Activated CD8-positive, alpha-beta memory T cell treated with anti-CD3 and anti-CD28 coated beads, Interleukin-2, amount 10 ng/mL, durations not matched to agents 7 days and 5 days (primary cell): ENCODE measurements at regions not wholly inside any gene's neighbourhood (a gene's known extent, or its start where the extent isn't known, plus 50 kb on each side); places are given as distances from the start of the nearest gene placed in this dataset.
"Not testable (repeated sequence)": the region's sequence is repeated elsewhere in the genome, so short reads cannot be mapped to it uniquely, and the experiment has no call there.

Experiments used
- ATAC-seq: fragments of 150-1000 bp; cut with Tn5 transposase; one replicate; pipeline ENCODE4 v1.10.0; 2021; ENCODE audit warnings: moderate library complexity
- CTCF ChIA-PET: fragments of 350-600 bp; sonication (Branson Sonifier 250); formaldehyde crosslinking; loops from one replicate; lab custom pipeline; 2021; ENCODE audit warnings: antibody characterized with exemption; lab: Charles Lee
- DNase-seq: peaks from one replicate; pipeline ENCODE4 v3.0.0-alpha.2; 2020
- H3K27ac Mint-ChIP-seq: one replicate; pipeline ENCODE4 v1.8.0; 2021; ENCODE audit warnings: mild to moderate bottlenecking, mixed read lengths
- H3K27me3 Mint-ChIP-seq: one replicate; pipeline ENCODE4 v1.8.0; 2021; ENCODE audit warnings: mixed read lengths
- H3K36me3 Mint-ChIP-seq: one replicate; pipeline ENCODE4 v1.8.0; 2021; ENCODE audit warnings: mild to moderate bottlenecking, mixed read lengths
- H3K4me1 Mint-ChIP-seq: one replicate; pipeline ENCODE4 v1.8.0; 2021; ENCODE audit warnings: mixed read lengths
- H3K4me3 Mint-ChIP-seq: one replicate; pipeline ENCODE4 v1.8.0; 2021; ENCODE audit warnings: mild to moderate bottlenecking, moderate library complexity, mixed read lengths
- H3K9me3 Mint-ChIP-seq: one replicate; pipeline ENCODE4 v1.8.0; 2022; ENCODE audit warnings: low read depth, mixed read lengths

DNA sequence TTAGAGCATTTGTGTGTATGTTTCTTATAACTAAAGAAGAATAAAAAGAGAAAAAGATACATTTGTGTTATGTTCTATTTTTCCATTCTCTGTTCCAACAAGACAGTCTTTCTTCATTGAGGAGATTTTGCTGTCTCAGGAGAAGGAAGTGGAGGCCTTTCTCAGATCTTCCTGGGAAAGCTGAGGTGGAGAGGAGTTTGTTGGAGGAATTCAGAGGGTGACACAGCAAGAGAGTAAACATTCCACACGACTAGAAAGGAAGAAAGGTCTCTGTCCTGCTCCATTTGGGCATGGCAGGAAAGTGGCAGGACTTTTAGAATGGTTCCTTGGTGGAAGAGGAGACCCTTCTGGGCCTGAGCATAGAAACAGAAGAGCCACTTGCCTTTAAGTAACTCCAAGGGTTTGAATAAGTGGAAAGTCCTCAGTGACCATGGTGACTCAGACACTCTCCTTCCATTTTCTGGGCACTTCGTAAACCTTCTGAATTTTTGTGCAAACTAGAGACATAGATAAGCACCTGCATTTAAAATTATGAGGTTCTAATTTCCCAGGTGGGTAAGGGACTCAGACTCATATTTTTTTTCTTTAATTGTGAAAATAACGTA, 52.3 kb upstream of the COL5A2 start:
- ATAC-seq (no peak), DNase-seq (no peak)
- Mint-ChIP-seq H3K9me3 (no peaks in the 10 kb centered on the region), H3K27me3 (no peaks in the 10 kb centered on the region), H3K4me3 (no peak overlapping the region), H3K4me1 (peaks cover 5% of the 10 kb centered on the region), H3K27ac (no peak overlapping the region), H3K36me3 (no peaks in the 10 kb centered on the region)
- CTCF ChIA-PET = no interaction called here

GRCh38 chr2:189232759-189233406, 53.3 kb upstream of the COL5A2 start:
- Mint-ChIP-seq H3K27me3 (no peaks in the 10 kb centered on the region), H3K36me3 (no peaks in the 10 kb centered on the region), H3K4me1 (peaks cover 5% of the 10 kb centered on the region), H3K27ac (no peak overlapping the region), H3K4me3 (no peak overlapping the region), H3K9me3 (no peaks in the 10 kb centered on the region)
- CTCF ChIA-PET = interaction anchor here (1.4 kb wide), 1 partner anchor 21 kb away, joined by 3 read pairs; no protein-coding TSS in a partner anchor
- DNase-seq (no peak), ATAC-seq (no peak)

- H3K9me3 Mint-ChIP-seq = no peaks in the 10 kb centered on the region
- no peak for DNase-seq
- ATAC-seq = no peak
- peaks cover 5% of the 10 kb centered on the region for H3K4me1 Mint-ChIP-seq
- H3K27me3 Mint-ChIP-seq = no peaks in the 10 kb centered on the region
- no peak overlapping the region for H3K27ac Mint-ChIP-seq
- no peaks in the 10 kb centered on the region for H3K36me3 Mint-ChIP-seq
- CTCF ChIA-PET = interaction anchor here (1.4 kb wide), 1 partner anchor 21 kb away, joined by 3 read pairs; no protein-coding TSS in a partner anchor
- no peak overlapping the region for H3K4me3 Mint-ChIP-seq
Measured at GRCh38 chr2:189233527-189233926, 54.0 kb upstream of the COL5A2 start.

GRCh38 chr2:189234991-189235390, 55.4 kb upstream of the COL5A2 start:
- no peaks in the 10 kb centered on the region for H3K36me3 Mint-ChIP-seq
- no peak overlapping the region for H3K27ac Mint-ChIP-seq
- no peak for ATAC-seq
- no peaks in the 10 kb centered on the region for H3K9me3 Mint-ChIP-seq
- H3K27me3 Mint-ChIP-seq = no peaks in the 10 kb centered on the region
- H3K4me1 Mint-ChIP-seq = peaks cover 5% of the 10 kb centered on the region
- no peak for DNase-seq
- no peak overlapping the region for H3K4me3 Mint-ChIP-seq
- CTCF ChIA-PET = no interaction called here

DNA sequence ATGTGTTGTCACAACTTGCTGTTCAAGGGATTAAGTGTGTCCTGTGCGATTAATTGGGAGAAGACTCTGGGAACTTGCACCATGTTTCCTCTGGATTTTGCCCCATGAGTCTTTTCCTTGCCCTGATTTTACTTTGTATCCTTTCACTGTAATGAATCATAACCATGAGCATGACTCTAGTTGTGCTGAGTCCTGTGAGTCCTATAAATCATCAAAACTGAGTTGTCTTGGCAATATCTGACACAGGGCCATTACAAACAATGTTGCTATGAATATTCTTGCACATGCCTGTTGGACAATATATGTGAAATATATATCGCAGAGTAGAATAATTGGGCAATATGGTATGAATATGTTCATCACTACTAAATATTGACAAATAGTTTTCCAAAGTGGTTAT, 56.5 kb upstream of the COL5A2 start:
- ATAC-seq = no peak
- no peaks in the 10 kb centered on the region for H3K9me3 Mint-ChIP-seq
- H3K4me1 Mint-ChIP-seq = peaks cover 5% of the 10 kb centered on the region
- no peak overlapping the region for H3K4me3 Mint-ChIP-seq
- no peak for DNase-seq
- H3K27me3 Mint-ChIP-seq = no peaks in the 10 kb centered on the region
- CTCF ChIA-PET = no interaction called here
- H3K27ac Mint-ChIP-seq = no peak overlapping the region
- no peaks in the 10 kb centered on the region for H3K36me3 Mint-ChIP-seq

GRCh38 chr2:189238903-189239302, 59.3 kb upstream of the COL5A2 start:
- no peaks in the 10 kb centered on the region for H3K4me1 Mint-ChIP-seq
- no peaks in the 10 kb centered on the region for H3K36me3 Mint-ChIP-seq
- ATAC-seq = no peak
- H3K27ac Mint-ChIP-seq = no peak overlapping the region
- no peak for DNase-seq
- no peaks in the 10 kb centered on the region for H3K27me3 Mint-ChIP-seq
- H3K4me3 Mint-ChIP-seq = no peak overlapping the region
- no peaks in the 10 kb centered on the region for H3K9me3 Mint-ChIP-seq
- CTCF ChIA-PET = no interaction called here

GRCh38 chr2:189243843-189244242, 64.3 kb upstream of the COL5A2 start:
- DNase-seq, H3K27me3 Mint-ChIP-seq: not testable (repeated sequence)

GRCh38 chr2:189247276-189247675, 67.7 kb upstream of the COL5A2 start:
- no peaks in the 10 kb centered on the region for H3K4me1 Mint-ChIP-seq
- no peak overlapping the region for H3K4me3 Mint-ChIP-seq
- CTCF ChIA-PET = no interaction called here
- no peaks in the 10 kb centered on the region for H3K36me3 Mint-ChIP-seq
- DNase-seq (no peak), ATAC-seq (no peak)
- no peaks in the 10 kb centered on the region for H3K27me3 Mint-ChIP-seq
- no peak overlapping the region for H3K27ac Mint-ChIP-seq
- H3K9me3 Mint-ChIP-seq = peaks cover 2% of the 10 kb centered on the region

More at GRCh38 chr2:189243843-189244242, 64.3 kb upstream of the COL5A2 start:
- H3K4me1 Mint-ChIP-seq, CTCF ChIA-PET, H3K27ac Mint-ChIP-seq, H3K4me3 Mint-ChIP-seq, ATAC-seq, H3K9me3 Mint-ChIP-seq, H3K36me3 Mint-ChIP-seq: not testable (repeated sequence)

DNA sequence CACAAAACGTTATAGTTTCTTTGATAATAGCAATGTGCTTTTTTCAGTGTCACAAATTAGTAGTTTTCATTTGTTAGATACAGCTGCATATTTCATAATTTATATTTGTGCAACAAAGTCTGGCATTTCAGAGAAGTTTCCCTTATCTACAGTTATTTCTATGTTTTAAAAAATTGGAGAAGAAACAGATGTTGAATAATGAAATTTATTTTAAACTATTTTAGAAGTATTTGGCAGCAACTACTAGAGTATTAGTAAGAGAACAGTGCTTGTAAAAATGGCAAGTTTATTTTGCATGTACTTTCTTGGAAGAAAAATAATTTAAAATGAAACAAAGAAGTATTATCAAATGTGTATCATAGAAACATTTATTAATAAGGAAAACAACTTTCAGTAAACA, 68.6 kb upstream of the COL5A2 start:
- DNase-seq = no peak
- Mint-ChIP-seq H3K27me3 (no peaks in the 10 kb centered on the region), H3K9me3 (peaks cover 2% of the 10 kb centered on the region), H3K4me3 (no peak overlapping the region), H3K27ac (no peak overlapping the region), H3K4me1 (no peaks in the 10 kb centered on the region), H3K36me3 (no peaks in the 10 kb centered on the region)
- CTCF ChIA-PET = no interaction called here
- no peak for ATAC-seq

GRCh38 chr2:189249171-189249570, 69.6 kb upstream of the COL5A2 start:
- no peak overlapping the region for H3K4me3 Mint-ChIP-seq
- DNase-seq = no peak
- H3K36me3 Mint-ChIP-seq = no peaks in the 10 kb centered on the region
- CTCF ChIA-PET = no interaction called here
- no peak for ATAC-seq
- H3K9me3 Mint-ChIP-seq = peaks cover 2% of the 10 kb centered on the region
- no peaks in the 10 kb centered on the region for H3K4me1 Mint-ChIP-seq
- H3K27ac Mint-ChIP-seq = no peak overlapping the region
- no peaks in the 10 kb centered on the region for H3K27me3 Mint-ChIP-seq

- DNase-seq (no peak), ATAC-seq (no peak)
- H3K27ac Mint-ChIP-seq = no peak overlapping the region
- H3K4me3 Mint-ChIP-seq = no peak overlapping the region
- H3K4me1 Mint-ChIP-seq = no peaks in the 10 kb centered on the region
- CTCF ChIA-PET = no interaction called here
- no peaks in the 10 kb centered on the region for H3K27me3 Mint-ChIP-seq
- H3K9me3 Mint-ChIP-seq = no peaks in the 10 kb centered on the region
- H3K36me3 Mint-ChIP-seq = no peaks in the 10 kb centered on the region
Measured at GRCh38 chr2:189249901-189250300, 70.3 kb upstream of the COL5A2 start.

DNA sequence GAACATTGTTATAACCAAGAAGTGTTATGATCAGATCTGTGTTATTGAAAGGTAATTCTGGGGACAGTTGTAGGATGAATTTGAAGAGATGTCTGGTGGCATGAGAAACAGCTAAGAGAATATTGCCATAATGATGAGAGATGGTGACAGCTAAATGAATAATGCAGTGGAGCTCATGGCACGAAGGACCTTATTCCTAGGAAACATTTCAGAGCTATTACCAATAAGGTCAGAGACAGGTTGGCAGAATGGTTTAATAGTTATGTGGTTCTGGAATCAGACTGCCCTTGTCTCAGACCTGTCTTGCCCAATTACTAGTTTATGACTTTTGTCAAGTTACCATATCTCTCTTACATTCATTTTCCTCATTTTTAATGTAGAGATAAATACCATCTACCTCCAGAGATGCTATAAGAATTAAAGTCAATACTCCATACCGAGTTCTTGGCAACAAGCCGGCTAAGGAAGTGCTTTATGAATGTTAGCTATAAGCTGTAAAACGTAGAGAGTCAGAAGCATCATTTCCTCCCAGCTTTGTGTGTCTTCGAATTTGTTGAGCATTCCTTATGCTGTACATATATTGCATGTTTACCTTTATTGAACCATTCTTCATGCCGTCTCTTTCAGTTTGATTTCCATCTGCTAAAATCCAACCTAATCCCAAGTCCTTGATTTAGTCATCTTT, 73.6 kb upstream of the COL5A2 start:
- Mint-ChIP-seq H3K27me3 (no peaks in the 10 kb centered on the region), H3K4me1 (no peaks in the 10 kb centered on the region), H3K27ac (no peak overlapping the region), H3K9me3 (no peaks in the 10 kb centered on the region), H3K4me3 (no peak overlapping the region), H3K36me3 (no peaks in the 10 kb centered on the region)
- DNase-seq (no peak), ATAC-seq (no peak)
- CTCF ChIA-PET = no interaction called here

- DNase-seq = no peak
- H3K9me3 Mint-ChIP-seq = no peaks in the 10 kb centered on the region
- H3K4me3 Mint-ChIP-seq = no peak overlapping the region
- H3K27me3 Mint-ChIP-seq = no peaks in the 10 kb centered on the region
- no peaks in the 10 kb centered on the region for H3K4me1 Mint-ChIP-seq
- no peak for ATAC-seq
- CTCF ChIA-PET = no interaction called here
- H3K27ac Mint-ChIP-seq = no peak overlapping the region
- H3K36me3 Mint-ChIP-seq = no peaks in the 10 kb centered on the region
Measured at GRCh38 chr2:189253836-189254235, 74.3 kb upstream of the COL5A2 start.

- CTCF ChIA-PET = no interaction called here
- Mint-ChIP-seq H3K36me3 (no peaks in the 10 kb centered on the region), H3K9me3 (no peaks in the 10 kb centered on the region), H3K4me1 (no peaks in the 10 kb centered on the region), H3K27me3 (no peaks in the 10 kb centered on the region), H3K27ac (no peak overlapping the region), H3K4me3 (no peak overlapping the region)
- DNase-seq = no peak
- ATAC-seq = no peak
Measured at GRCh38 chr2:189254268-189254883, 74.8 kb upstream of the COL5A2 start.
